ENCODE measurements at regions not wholly inside any gene's neighbourhood (a gene's known extent, or its start where the extent isn't known, plus 50 kb on each side); places are given as distances from the start of the nearest gene placed in this dataset.

- no peak for DNase-seq
Observed at GRCh38 chr2:12978066-12978835, 261.5 kb downstream of the TRIB2 start.

- DNase-seq: no peak
Observed at GRCh38 chr2:12979066-12979465, 262.3 kb downstream of the TRIB2 start.

GRCh38 chr2:12980817-12981216, 264.1 kb downstream of the TRIB2 start:
- no peak for DNase-seq

GRCh38 chr2:12982149-12982584, 265.4 kb downstream of the TRIB2 start:
- no peak for DNase-seq

- DNase-seq: no peak
Observed at GRCh38 chr2:12987246-12987645, 270.5 kb downstream of the TRIB2 start.

- DNase-seq: no peak
Observed at GRCh38 chr2:12988279-12988678, 271.5 kb downstream of the TRIB2 start.

GRCh38 chr2:12990523-12990922, 273.8 kb downstream of the TRIB2 start:
- DNase-seq: no peak

GRCh38 chr2:12998685-12999084, 281.9 kb downstream of the TRIB2 start:
- DNase-seq: no peak

DNA sequence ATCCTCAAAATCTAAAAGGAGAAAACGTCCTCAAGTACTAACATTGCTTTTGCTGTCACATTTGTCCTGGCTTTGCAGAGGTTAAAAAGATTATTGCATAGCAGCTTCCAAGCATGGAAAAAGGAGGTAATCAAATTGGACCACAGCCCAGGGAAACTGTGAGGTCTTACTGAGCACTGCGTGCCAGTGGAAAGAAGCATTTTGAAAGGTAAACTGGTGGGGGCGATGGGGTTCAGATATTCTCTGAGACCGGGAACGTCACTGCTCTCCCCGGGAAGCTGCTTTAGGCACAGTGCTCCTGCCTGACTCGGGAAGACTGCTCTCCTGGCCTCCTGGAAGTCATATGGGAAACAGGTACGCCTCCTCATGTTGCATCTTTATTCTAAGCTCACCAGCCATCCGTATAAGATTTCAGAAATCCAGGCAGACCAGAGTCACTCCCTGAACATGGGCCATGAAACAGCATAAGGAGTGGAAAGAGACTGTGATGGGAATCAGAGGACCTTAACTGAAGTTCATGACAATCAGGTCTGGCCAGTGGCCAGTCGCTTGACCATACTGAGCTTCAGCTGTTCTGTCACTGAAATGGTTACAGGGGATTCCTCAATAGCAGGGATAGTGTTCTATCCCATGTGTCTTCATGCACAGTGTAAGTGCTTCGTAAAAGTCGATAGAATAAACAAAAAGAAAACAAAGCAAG, 284.1 kb downstream of the TRIB2 start:
- no peak for DNase-seq

DNA sequence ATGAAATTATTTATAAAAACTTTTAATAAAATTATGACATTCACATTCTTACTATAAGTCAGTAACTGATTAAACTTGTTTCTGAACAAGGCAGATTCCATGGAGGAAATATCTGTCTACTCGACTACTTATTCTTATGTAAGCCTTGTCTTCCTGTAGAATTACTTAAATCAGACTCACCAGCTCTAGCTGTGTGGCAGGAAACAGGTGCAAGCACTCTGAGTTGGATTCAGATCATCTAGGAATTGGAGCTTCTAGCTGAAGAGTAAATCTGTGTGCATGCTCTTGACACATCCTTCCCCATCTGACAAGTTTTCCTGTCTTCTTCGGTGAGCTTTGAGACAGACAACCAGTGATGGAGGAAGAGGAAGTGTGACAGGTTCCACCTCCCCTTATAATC, 284.7 kb downstream of the TRIB2 start:
- no peak for DNase-seq

DNA sequence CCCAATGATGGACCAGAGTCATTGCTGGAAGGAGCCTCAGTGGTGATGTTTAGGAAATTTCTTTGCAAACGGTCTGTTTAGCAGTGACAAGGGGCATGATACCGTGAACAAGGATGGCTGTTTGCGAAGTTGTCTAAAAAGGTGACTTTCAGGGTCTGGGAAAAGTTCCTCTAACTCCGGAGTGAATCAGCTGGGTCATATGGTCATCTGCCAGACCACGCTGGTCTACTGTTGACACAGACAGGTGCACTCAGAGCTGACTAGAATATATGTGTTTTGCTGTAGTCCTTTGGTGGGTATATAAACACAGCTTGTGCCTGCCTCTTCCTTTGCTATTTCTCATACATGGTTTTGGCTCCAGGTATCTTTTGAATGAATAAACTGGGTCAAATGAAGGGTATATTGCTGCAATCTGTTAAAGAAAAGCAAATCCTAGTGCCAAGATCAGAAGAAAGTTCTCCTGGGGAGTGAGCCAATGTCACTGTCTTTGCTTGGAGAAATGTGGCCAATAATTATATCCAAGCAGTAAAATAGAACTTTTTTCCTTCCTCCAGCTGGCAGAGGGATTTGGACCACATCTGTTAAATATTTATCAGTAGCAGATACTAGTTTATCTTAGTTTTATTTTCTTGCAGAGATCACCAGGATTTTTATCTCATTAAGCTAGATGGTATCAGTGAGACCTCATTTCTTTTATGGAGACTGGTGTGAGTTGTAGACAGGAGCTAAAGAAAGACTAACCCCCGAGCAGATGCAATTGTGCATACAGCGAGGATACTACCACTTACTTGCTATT, 286.0 kb downstream of the TRIB2 start:
- DNase-seq: no peak

DNA sequence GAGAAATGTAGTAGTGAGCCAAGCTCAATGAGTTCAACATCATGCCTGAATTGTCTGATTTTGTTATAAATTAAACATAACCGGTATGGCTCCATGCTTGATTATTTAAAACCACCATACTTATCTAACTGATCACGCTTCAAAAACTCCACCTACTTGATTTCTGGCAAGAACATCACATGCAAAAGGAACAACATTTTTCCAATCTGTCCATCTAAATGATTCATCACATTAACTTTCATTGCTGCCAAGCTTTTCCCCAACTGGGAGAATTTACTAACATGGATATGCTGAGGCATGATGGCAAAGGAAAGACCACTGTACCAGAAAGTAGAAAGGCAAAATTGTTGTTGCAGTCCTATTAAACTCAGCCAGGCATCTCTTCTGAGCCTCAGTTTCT, 286.8 kb downstream of the TRIB2 start:
- DNase-seq: no peak

- DNase-seq: no peak
Observed at GRCh38 chr2:13005048-13005447, 288.3 kb downstream of the TRIB2 start.

- no peak for DNase-seq
Observed at GRCh38 chr2:13005761-13006335, 289.1 kb downstream of the TRIB2 start.

GRCh38 chr2:13006426-13006825, 289.7 kb downstream of the TRIB2 start:
- no peak for DNase-seq

GRCh38 chr2:13006829-13007717, 290.3 kb downstream of the TRIB2 start:
- peak; percentile 17 to 60 (median 37) for DNase-seq

GRCh38 chr2:13009027-13009642, 292.4 kb downstream of the TRIB2 start:
- no peak for DNase-seq

DNA sequence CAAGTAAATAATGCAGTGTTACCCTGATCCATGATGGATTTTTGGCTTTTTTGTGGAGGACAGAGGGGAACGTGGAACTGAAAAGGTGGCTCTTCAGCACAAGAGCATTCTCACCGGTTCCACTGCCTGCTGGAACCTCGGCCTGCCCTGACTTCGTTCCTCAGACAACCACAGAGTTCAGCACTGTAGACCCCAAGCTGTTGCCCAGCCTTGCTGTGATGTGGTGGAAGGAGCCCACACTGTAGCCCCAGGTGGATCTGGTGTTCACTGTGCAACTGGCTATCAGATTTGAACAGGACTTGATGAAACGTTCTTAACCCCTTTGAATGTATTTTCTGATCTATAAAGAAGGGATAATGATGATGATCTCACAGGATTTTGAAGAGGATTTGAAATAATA, 293.5 kb downstream of the TRIB2 start:
- no peak for DNase-seq

- DNase-seq: no peak
Observed at GRCh38 chr2:13014783-13015182, 298.0 kb downstream of the TRIB2 start.

- no peak for DNase-seq
Observed at GRCh38 chr2:13015532-13016320, 299.0 kb downstream of the TRIB2 start.

DNA sequence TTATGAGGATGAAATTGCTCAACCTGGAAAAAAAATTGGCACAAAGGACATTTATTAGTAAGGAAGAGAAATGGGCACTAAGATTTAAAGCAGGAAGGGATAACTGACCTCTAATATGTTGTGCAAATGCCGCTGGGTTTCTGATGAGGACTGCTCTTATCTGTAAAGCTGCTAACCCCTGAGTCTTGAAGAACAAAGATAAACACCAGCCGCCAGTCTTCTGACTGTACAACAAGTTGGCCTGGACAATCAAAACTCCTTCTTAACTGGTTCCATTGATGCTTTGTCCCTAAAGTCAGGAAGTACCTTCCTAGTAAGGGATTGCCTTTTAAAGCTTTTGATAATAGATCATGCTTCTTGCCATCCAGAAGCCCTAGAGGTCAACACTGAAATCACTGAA, 301.8 kb downstream of the TRIB2 start:
- no peak for DNase-seq

All from T-helper 2 cell (primary cell).